ENCODE measurements at regions not wholly inside any gene's neighbourhood (a gene's known extent, or its start where the extent isn't known, plus 50 kb on each side); places are given as distances from the start of the nearest gene placed in this dataset.

GRCh38 chrX:120014354-120015130, 62.9 kb downstream of the RHOXF2B start:
- WGBS (ENCODE audit: insufficient coverage) = 31% methylated on average over 13 of the region's 30 CpGs
- no peak for DNase-seq

GRCh38 chrX:120001787-120002186, 58.2 kb upstream of the NKAP start:
- H3K4me1 ChIP-seq (ENCODE audit: control insufficient read depth in 1 of 2, insufficient read depth in 2 of 2, low read length in 2 of 2) = peaks cover 8 to 11% of the 10 kb centered on the region in 2 donors
- TF ChIP-seq CTCF (IDR thresholded peaks at IDR 0.05) = no peak
- no peak overlapping the region for H3K9ac ChIP-seq (ENCODE audit: insufficient read depth, low read length, poor library complexity, severe bottlenecking)
- intact Hi-C loops (cut with micrococcal nuclease) = no loop called here
- no peaks in the 10 kb centered on the region for H4K20me1 ChIP-seq (ENCODE audit: insufficient read depth, low read length)
- no peak overlapping the region for H3K4me3 ChIP-seq (replicated peaks in 1 of 3; ENCODE audit: low read depth in 2 of 3, low read length in 3 of 3)
- Mint-ChIP-seq H3K4me1 (peaks cover 23% of the 10 kb centered on the region), H3K36me3 (peaks cover 0 to 4% of the 10 kb centered on the region in 2 donors), H3K9me3 (peaks cover 0 to 29% (median 5%) of the 10 kb centered on the region in 7 donors), H3K4me3 (peak overlapping the region in 1 of 2 donors; percentile 80), H3K27ac (no peak overlapping the region), H3K27me3 (ENCODE audit: low read depth in 3 of 3) (peaks cover 57 to 70% (median 67%) of the 10 kb centered on the region in 3 donors)
- H3K9me3 ChIP-seq (replicated peaks in 1 of 2; ENCODE audit: control insufficient read depth in 1 of 2, insufficient read depth in 1 of 2, low read length in 2 of 2) = peaks cover 0 to 6% of the 10 kb centered on the region in 2 donors
- no peaks in the 10 kb centered on the region for H3K79me2 ChIP-seq (ENCODE audit: insufficient read depth, low read length)
- no peak overlapping the region for H3K27ac ChIP-seq (ENCODE audit: low read depth in 1 of 2, low read length in 2 of 2)
- peaks cover 52 to 69% of the 10 kb centered on the region in 2 donors for H3K27me3 ChIP-seq (ENCODE audit: control insufficient read depth in 2 of 2, insufficient read depth in 2 of 2, low read length in 2 of 2)
- DNase-seq = no peak
- no CpG with 5 or more reads among the region's 6 CpGs for WGBS (ENCODE audit: insufficient coverage)
- no peak overlapping the region for H3K4me2 ChIP-seq (replicated peaks; ENCODE audit: extremely low read depth, low read length, poor library complexity, severe bottlenecking)
- no peak overlapping the region for H2AFZ ChIP-seq (ENCODE audit: insufficient read depth, low read depth, low read length, poor library complexity, severe bottlenecking)
- H3K36me3 ChIP-seq (replicated peaks in 1 of 2; ENCODE audit: control insufficient read depth in 1 of 2, insufficient read depth in 2 of 2, low read length in 2 of 2) = no peaks in the 10 kb centered on the region

More at GRCh38 chrX:120014354-120015130, 62.9 kb downstream of the RHOXF2B start:
- no peak for TF ChIP-seq CTCF (IDR thresholded peaks at IDR 0.05)
- H3K27me3 Mint-ChIP-seq (ENCODE audit: low read depth in 3 of 3) = peaks cover 54 to 69% (median 66%) of the 10 kb centered on the region in 3 donors
- Histone ChIP-seq H3K36me3 (replicated peaks in 1 of 2; ENCODE audit: control insufficient read depth in 1 of 2, insufficient read depth in 2 of 2, low read length in 2 of 2) (no peaks in the 10 kb centered on the region), H3K9me3 (replicated peaks in 1 of 2; ENCODE audit: control insufficient read depth in 1 of 2, insufficient read depth in 1 of 2, low read length in 2 of 2) (peaks cover 0 to 6% of the 10 kb centered on the region in 2 donors), H3K27ac (ENCODE audit: low read depth in 1 of 2, low read length in 2 of 2) (no peak overlapping the region), H3K79me2 (ENCODE audit: insufficient read depth, low read length) (no peaks in the 10 kb centered on the region), H3K4me3 (replicated peaks in 1 of 3; ENCODE audit: low read depth in 2 of 3, low read length in 3 of 3) (peak overlapping the region in 2 of 3 experiments; percentile 16 to 68), H4K20me1 (ENCODE audit: insufficient read depth, low read length) (no peaks in the 10 kb centered on the region), H3K9ac (ENCODE audit: insufficient read depth, low read length, poor library complexity, severe bottlenecking) (no peak overlapping the region), H2AFZ (ENCODE audit: insufficient read depth, low read depth, low read length, poor library complexity, severe bottlenecking) (peak overlapping the region; percentile 21), H3K4me1 (ENCODE audit: control insufficient read depth in 1 of 2, insufficient read depth in 2 of 2, low read length in 2 of 2) (peaks cover 16 to 17% of the 10 kb centered on the region in 2 donors), H3K27me3 (ENCODE audit: control insufficient read depth in 2 of 2, insufficient read depth in 2 of 2, low read length in 2 of 2) (peaks cover 41 to 78% of the 10 kb centered on the region in 2 donors), H3K4me2 (replicated peaks; ENCODE audit: extremely low read depth, low read length, poor library complexity, severe bottlenecking) (peak overlapping the region; percentile 70)
- H3K9me3 Mint-ChIP-seq = peaks cover 0 to 7% (median 3%) of the 10 kb centered on the region in 7 donors
- H3K27ac Mint-ChIP-seq = no peak overlapping the region
- intact Hi-C loops (cut with micrococcal nuclease) = no loop called here
- peaks cover 19% of the 10 kb centered on the region for H3K4me1 Mint-ChIP-seq
- no peaks in the 10 kb centered on the region for H3K36me3 Mint-ChIP-seq
- peak overlapping the region; percentile 75 to 87 for H3K4me3 Mint-ChIP-seq

All from CD14-positive monocyte (primary cell).